Endothelial cell of umbilical vein (primary cell): ENCODE measurements at regions not wholly inside any gene's neighbourhood (a gene's known extent, or its start where the extent isn't known, plus 50 kb on each side); places are given as distances from the start of the nearest gene placed in this dataset.

ENCODE experiments used
- BruUV-seq: library from RNA; stranded (reverse); fragments of 400-500 nt; replicated peaks from 2 replicates; lab custom pipeline; 2021; lab: Mats Ljungman, UMichigan
- CTCF ChIA-PET: fragments of 300-600, 350-600 bp; sonication (Branson Sonifier 250); formaldehyde crosslinking; loops from one replicate; lab custom pipeline; 2021; ENCODE audit warnings: antibody characterized with exemption, inconsistent platforms; lab: Charles Lee
- POLR2A ChIA-PET: fragments of 300-600, 350-600 bp; sonication (Branson Sonifier 250); formaldehyde crosslinking; loops from one replicate; lab custom pipeline; 2021; ENCODE audit warnings: antibody characterized with exemption, inconsistent platforms; lab: Charles Lee
- DNase-seq: peaks from one replicate; pipeline ENCODE4 v3.0.0-alpha.2; 2011; ENCODE audit warnings: low read depth, low spot score
- FAIRE-seq: peaks from 2 replicates; lab custom pipeline; 2011; peaks lifted over from hg19 to GRCh38; lab: Jason Lieb, UNC
- H2AFZ ChIP-seq: 2 replicates; pipeline ENCODE4 v1.6.0; 2012; ENCODE audit warnings: low read depth, low read length, control low read depth, inconsistent platforms
- H3K27ac ChIP-seq: 2 replicates; pipeline ENCODE4 v1.5.1; 2011; ENCODE audit warnings: low read depth, mild to moderate bottlenecking, control low read depth, low read length, moderate library complexity; ENCODE audit not compliant: insufficient read depth
- H3K27me3 ChIP-seq, 2 experiments: 2 replicates each; pipeline versions ENCODE4 v1.6.0 to v1.6.1; 2011; ENCODE audit warnings: low read length in 2 of 2, mixed read lengths in 1 of 2; ENCODE audit not compliant: control insufficient read depth in 2 of 2, insufficient read depth in 2 of 2
- H3K36me3 ChIP-seq, 2 experiments: 2 replicates in 1 of 2; 3 replicates in 1 of 2; pipeline ENCODE4 v1.5.1; 2011; ENCODE audit warnings: low read length in 2 of 2, mild to moderate bottlenecking in 1 of 2, moderate library complexity in 1 of 2; ENCODE audit not compliant: control insufficient read depth in 2 of 2, insufficient read depth in 2 of 2; ENCODE audit errors: extremely low read depth in 1 of 2
- H3K4me1 ChIP-seq: 3 replicates; pipeline ENCODE4 v1.5.1; 2011; ENCODE audit warnings: mild to moderate bottlenecking, low read length; ENCODE audit not compliant: control insufficient read depth, insufficient read depth; ENCODE audit errors: extremely low read depth
- H3K4me2 ChIP-seq: 2 replicates; pipeline ENCODE4 v1.6.1; 2011; ENCODE audit warnings: low read length, control low read depth, mixed read lengths; ENCODE audit not compliant: insufficient read depth
- H3K4me3 ChIP-seq, 3 experiments: fragments of 200-600 bp in 1 of 3; sonication (generic), shearing (Covaris generic) in 1 of 3; replicated peaks in 1 of 3; 2 replicates each; pipeline ENCODE4 v1.5.1; 2011 to 2016; ENCODE audit warnings: control low read depth in 3 of 3, low read length in 3 of 3, mild to moderate bottlenecking in 2 of 3, inconsistent platforms in 1 of 3, low read depth in 1 of 3, moderate library complexity in 1 of 3; ENCODE audit not compliant: insufficient read depth in 1 of 3
- H3K79me2 ChIP-seq: 2 replicates; pipeline ENCODE4 v1.6.0; 2012; ENCODE audit warnings: low read length, inconsistent platforms; ENCODE audit not compliant: control insufficient read depth, insufficient read depth
- H3K9ac ChIP-seq: replicated peaks from 2 replicates; pipeline ENCODE3; 2011; ENCODE audit warnings: low read length, control low read depth; ENCODE audit not compliant: insufficient read depth; ENCODE audit errors: extremely low read depth
- H3K9me1 ChIP-seq: replicated peaks from 3 replicates; pipeline ENCODE4 v1.6.0; 2011; ENCODE audit warnings: mild to moderate bottlenecking, low read length; ENCODE audit not compliant: control insufficient read depth, insufficient read depth; ENCODE audit errors: extremely low read depth
- H3K9me3 ChIP-seq: replicated peaks from 2 replicates; pipeline ENCODE4 v1.5.1; 2012; ENCODE audit warnings: low read length, inconsistent platforms; ENCODE audit not compliant: control insufficient read depth, insufficient read depth
- H4K20me1 ChIP-seq: replicated peaks from 2 replicates; pipeline ENCODE3; 2011; ENCODE audit warnings: mild to moderate bottlenecking, low read length; ENCODE audit not compliant: control insufficient read depth, insufficient read depth; ENCODE audit errors: extremely low read depth
- CTCF ChIP-seq, 2 donors: IDR thresholded peaks; 1 replicate in 1 of 2; 2 replicates in 1 of 2; pipeline ENCODE4 v1.5.1; 2011; ENCODE audit warnings: low read length in 2 of 2, mild to moderate bottlenecking in 2 of 2, moderate library complexity in 2 of 2, control low read depth in 1 of 2, inconsistent platforms in 1 of 2, low read depth in 1 of 2; ENCODE audit not compliant: insufficient read depth in 1 of 2; ENCODE audit errors: extremely low read depth in 1 of 2
- EZH2 ChIP-seq: IDR thresholded peaks from 2 replicates; pipeline ENCODE4 v1.6.1; 2012; ENCODE audit warnings: borderline replicate concordance, low read depth, mild to moderate bottlenecking, moderate library complexity, low read length, inconsistent platforms; ENCODE audit not compliant: severe bottlenecking
- FOS ChIP-seq: IDR thresholded peaks from 2 replicates; pipeline ENCODE4 v1.6.1; 2011; ENCODE audit warnings: mild to moderate bottlenecking, low read length, moderate library complexity, borderline replicate concordance; ENCODE audit not compliant: insufficient read depth
- GATA2 ChIP-seq: IDR thresholded peaks from 2 replicates; pipeline ENCODE4 v1.7.0; 2011; ENCODE audit warnings: low read depth, mild to moderate bottlenecking, moderate library complexity, mixed read lengths, low read length; ENCODE audit not compliant: insufficient read length, insufficient read depth
- MYC ChIP-seq: IDR thresholded peaks from one replicate; pipeline ENCODE4 v1.6.1; 2011; ENCODE audit warnings: mild to moderate bottlenecking, low read depth, low read length
- POLR2A ChIP-seq: IDR thresholded peaks from 2 replicates; pipeline ENCODE4 v1.6.1; 2012; ENCODE audit warnings: low read depth, mild to moderate bottlenecking, control low read depth, low read length
- POLR2AphosphoS5 ChIP-seq: IDR thresholded peaks from 2 replicates; pipeline ENCODE4 v1.6.1; 2012; ENCODE audit warnings: low read depth, mild to moderate bottlenecking, control low read depth, low read length, moderate library complexity; ENCODE audit not compliant: insufficient read depth
- dilution Hi-C: fragments of 300-500 bp; cut with MboI; formaldehyde crosslinking; loops from one replicate; pipeline ENCODE4 v1.15.0; 2019; ENCODE audit warnings: low sequenced_read_pairs; ENCODE audit not compliant: extremely low pct_ligation_motif_present
- intact Hi-C: fragments of 100-400 bp; cut with micrococcal nuclease; formaldehyde crosslinking; loops from one replicate; pipeline ENCODE4 v1.10.0; 2022
- TF ChIP-seq, protein P1 (sequence below): IDR thresholded peaks from 2 replicates; pipeline ENCODE4 v1.6.1; 2011; ENCODE audit not compliant: insufficient read depth, insufficient read length

DNA sequence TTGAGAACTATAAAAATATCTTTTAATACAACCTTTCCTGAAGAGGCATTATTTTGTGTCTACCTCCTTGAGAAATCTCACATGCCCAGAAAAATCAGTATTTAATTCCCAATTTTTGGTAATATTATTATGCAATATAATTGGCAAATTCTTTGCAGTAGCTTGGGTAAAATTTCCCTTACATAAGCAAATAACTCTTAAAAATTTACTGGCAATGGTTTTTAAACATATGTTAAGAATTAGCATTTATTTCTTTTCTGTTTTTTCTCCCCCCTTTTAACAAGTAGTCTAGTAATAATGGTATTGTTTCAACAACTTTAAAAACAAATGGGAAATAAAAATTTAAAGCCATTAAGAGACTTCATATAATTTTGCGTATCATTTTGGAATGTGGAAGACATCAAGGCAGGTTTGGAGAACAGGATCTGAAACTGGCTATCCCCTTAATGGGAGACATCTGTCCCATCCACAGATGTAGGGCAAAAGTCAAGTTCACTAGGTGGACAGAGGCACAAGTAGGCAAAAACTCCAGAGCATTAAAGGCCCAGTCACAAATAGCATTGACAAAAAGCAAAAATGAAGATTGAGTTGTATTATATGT is 89.6 kb upstream of the AADACL2 start:
- no peak for TF ChIP-seq POLR2AphosphoS5
- TF ChIP-seq FOS: no peak
- TF ChIP-seq, protein P1, sequence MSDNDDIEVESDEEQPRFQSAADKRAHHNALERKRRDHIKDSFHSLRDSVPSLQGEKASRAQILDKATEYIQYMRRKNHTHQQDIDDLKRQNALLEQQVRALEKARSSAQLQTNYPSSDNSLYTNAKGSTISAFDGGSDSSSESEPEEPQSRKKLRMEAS: no peak
- no peak for TF ChIP-seq POLR2A
- TF ChIP-seq GATA2: no peak
- TF ChIP-seq EZH2: no peak
- no peak for TF ChIP-seq MYC
- no peak for TF ChIP-seq CTCF (IDR thresholded peaks at IDR 0.05; ENCODE audit: extremely low read depth in 1 of 2, insufficient read depth in 1 of 2, low read depth in 1 of 2, low read length in 2 of 2)
- no peaks in the 10 kb centered on the region for H3K79me2 ChIP-seq
- BruUV-seq: no TSS peak
- no peaks in the 10 kb centered on the region for H3K4me1 ChIP-seq
- H3K9me3 ChIP-seq: no peaks in the 10 kb centered on the region
- H3K4me2 ChIP-seq: no peak overlapping the region
- no peak overlapping the region for H3K9ac ChIP-seq
- no peaks in the 10 kb centered on the region for H4K20me1 ChIP-seq
- H3K9me1 ChIP-seq: no peaks in the 10 kb centered on the region
- CTCF ChIA-PET: no interaction called here
- H2AFZ ChIP-seq: no peak overlapping the region
- intact Hi-C loops (no loop called here), dilution Hi-C loops (no loop called here)
- H3K27me3 ChIP-seq: no peaks in the 10 kb centered on the region
- H3K27ac ChIP-seq: no peak overlapping the region
- no peaks in the 10 kb centered on the region for H3K36me3 ChIP-seq
- POLR2A ChIA-PET: no interaction called here
- no peak overlapping the region for H3K4me3 ChIP-seq
- FAIRE-seq (no peak), DNase-seq (no peak)
